Keratinocyte (primary cell): ENCODE measurements at regions not wholly inside any gene's neighbourhood (a gene's known extent, or its start where the extent isn't known, plus 50 kb on each side); places are given as distances from the start of the nearest gene placed in this dataset.

ENCODE experiments used
- DNase-seq: peaks from one replicate; pipeline ENCODE4 v3.0.0-alpha.2; 2011; ENCODE audit warnings: low read depth, missing footprints, low spot score
- FAIRE-seq: peaks from 2 replicates; lab custom pipeline; 2011; peaks lifted over from hg19 to GRCh38; lab: Jason Lieb, UNC
- H2AFZ ChIP-seq: 2 replicates; pipeline ENCODE4 v1.6.0; 2012; ENCODE audit warnings: low read length, control low read depth, inconsistent platforms; ENCODE audit not compliant: control insufficient read depth
- H3K27ac ChIP-seq: 2 replicates; pipeline ENCODE4 v1.5.1; 2011; ENCODE audit warnings: low read length; ENCODE audit not compliant: control insufficient read depth, insufficient read depth
- H3K27me3 ChIP-seq: 3 replicates; pipeline ENCODE4 v1.6.0; 2011; ENCODE audit warnings: low read length; ENCODE audit not compliant: control insufficient read depth, insufficient read depth; ENCODE audit errors: extremely low read depth
- H3K36me3 ChIP-seq, 2 experiments: 2 replicates in 1 of 2; 3 replicates in 1 of 2; pipeline ENCODE4 v1.5.1; 2011; ENCODE audit warnings: low read length in 2 of 2, mild to moderate bottlenecking in 1 of 2; ENCODE audit not compliant: control insufficient read depth in 2 of 2, insufficient read depth in 2 of 2; ENCODE audit errors: extremely low read depth in 1 of 2
- H3K4me1 ChIP-seq: 3 replicates; pipeline ENCODE4 v1.5.1; 2011; ENCODE audit warnings: low read length; ENCODE audit not compliant: control insufficient read depth, insufficient read depth; ENCODE audit errors: extremely low read depth
- H3K4me2 ChIP-seq: 3 replicates; pipeline ENCODE4 v1.6.0; 2011; ENCODE audit warnings: low read depth, low read length; ENCODE audit not compliant: control insufficient read depth, insufficient read depth; ENCODE audit errors: extremely low read depth
- H3K4me3 ChIP-seq, 3 experiments: fragments of 200-600 bp in 1 of 3; sonication (generic) in 1 of 3; 2 replicates in 2 of 3; 3 replicates in 1 of 3; pipeline ENCODE4 v1.5.1; 2011 to 2016; ENCODE audit warnings: low read length in 3 of 3, mild to moderate bottlenecking in 3 of 3, control low read depth in 2 of 3, inconsistent platforms in 1 of 3, low read depth in 1 of 3, mixed read lengths in 1 of 3, mixed run types in 1 of 3, moderate library complexity in 1 of 3; ENCODE audit not compliant: control insufficient read depth in 2 of 3, insufficient read depth in 2 of 3; ENCODE audit errors: extremely low read depth in 1 of 3
- H3K79me2 ChIP-seq: 2 replicates; pipeline ENCODE4 v1.6.0; 2012; ENCODE audit warnings: low read length; ENCODE audit not compliant: control insufficient read depth, insufficient read depth
- H3K9ac ChIP-seq: 3 replicates; pipeline ENCODE4 v1.6.0; 2011; ENCODE audit warnings: low read length; ENCODE audit not compliant: control insufficient read depth, insufficient read depth; ENCODE audit errors: extremely low read depth
- H3K9me1 ChIP-seq: 3 replicates; pipeline ENCODE4 v1.6.0; 2011; ENCODE audit warnings: low read length; ENCODE audit not compliant: control insufficient read depth, insufficient read depth; ENCODE audit errors: extremely low read depth
- H3K9me3 ChIP-seq: 2 replicates; pipeline ENCODE4 v1.5.1; 2012; ENCODE audit warnings: low read depth, low read length; ENCODE audit not compliant: control insufficient read depth
- H4K20me1 ChIP-seq: 3 replicates; pipeline ENCODE4 v1.6.0; 2011; ENCODE audit warnings: low read length; ENCODE audit not compliant: control insufficient read depth, insufficient read depth; ENCODE audit errors: extremely low read depth
- CTCF ChIP-seq, 3 experiments: IDR thresholded peaks in 1 of 3; conservative IDR thresholded peaks in 1 of 3; optimal IDR thresholded peaks in 1 of 3; 2 replicates in 2 of 3; 3 replicates in 1 of 3; pipeline versions ENCODE3 to v1.5.1; 2011; ENCODE audit warnings: low read length in 3 of 3, mild to moderate bottlenecking in 3 of 3, moderate library complexity in 2 of 3, control low read depth in 1 of 3, inconsistent platforms in 1 of 3; ENCODE audit not compliant: insufficient read depth in 2 of 3; ENCODE audit errors: extremely low read depth in 1 of 3
- EZH2 ChIP-seq: IDR thresholded peaks from one replicate; pipeline ENCODE4 v1.6.1; 2012; ENCODE audit warnings: inconsistent platforms, mild to moderate bottlenecking, low read length, moderate library complexity
- dilution Hi-C: fragments of 300-500 bp; cut with MboI; formaldehyde crosslinking; loops from one replicate; pipeline ENCODE4 v1.7.0; 2020; ENCODE audit warnings: low sequenced_read_pairs; ENCODE audit not compliant: extremely low pct_ligation_motif_present

GRCh38 chr4:133694416-133694815 is 507.2 kb downstream of the PABPC4L start:
- dilution Hi-C loops: no loop called here
- no peaks in the 10 kb centered on the region for H3K9me1 ChIP-seq
- no peaks in the 10 kb centered on the region for H4K20me1 ChIP-seq
- no peak overlapping the region for H3K4me2 ChIP-seq
- no peaks in the 10 kb centered on the region for H3K36me3 ChIP-seq
- DNase-seq: no peak
- H3K4me1 ChIP-seq: no peaks in the 10 kb centered on the region
- H3K27me3 ChIP-seq: no peaks in the 10 kb centered on the region
- H2AFZ ChIP-seq: no peak overlapping the region
- no peak for TF ChIP-seq CTCF (optimal IDR thresholded peaks at IDR 0.05 in 1 of 3, IDR thresholded peaks at IDR 0.05 in 1 of 3, conservative IDR thresholded peaks at IDR 0.05 in 1 of 3; ENCODE audit: extremely low read depth in 1 of 3, insufficient read depth in 2 of 3, low read length in 3 of 3)
- FAIRE-seq: no peak
- no peak overlapping the region for H3K9ac ChIP-seq
- no peak overlapping the region for H3K27ac ChIP-seq
- no peaks in the 10 kb centered on the region for H3K79me2 ChIP-seq
- H3K4me3 ChIP-seq: no peak overlapping the region
- no peaks in the 10 kb centered on the region for H3K9me3 ChIP-seq

- TF ChIP-seq EZH2 (no peak), CTCF (optimal IDR thresholded peaks at IDR 0.05 in 1 of 3, IDR thresholded peaks at IDR 0.05 in 1 of 3, conservative IDR thresholded peaks at IDR 0.05 in 1 of 3; ENCODE audit: extremely low read depth in 1 of 3, insufficient read depth in 2 of 3, low read length in 3 of 3) (no peak)
- Histone ChIP-seq H4K20me1 (no peaks in the 10 kb centered on the region), H3K27ac (no peak overlapping the region), H3K9me1 (no peaks in the 10 kb centered on the region), H3K9me3 (peaks cover 2% of the 10 kb centered on the region), H3K27me3 (no peaks in the 10 kb centered on the region), H3K4me2 (no peak overlapping the region), H3K4me1 (no peaks in the 10 kb centered on the region), H3K4me3 (no peak overlapping the region), H2AFZ (no peak overlapping the region), H3K36me3 (no peaks in the 10 kb centered on the region), H3K9ac (no peak overlapping the region), H3K79me2 (no peaks in the 10 kb centered on the region)
- DNase-seq (no peak), FAIRE-seq (no peak)
- dilution Hi-C loops: no loop called here
Observed at GRCh38 chr4:133683967-133684366, 517.6 kb downstream of the PABPC4L start.
